Neural crest cell (in vitro differentiated cells): ENCODE measurements at regions not wholly inside any gene's neighbourhood (a gene's known extent, or its start where the extent isn't known, plus 50 kb on each side); places are given as distances from the start of the nearest gene placed in this dataset.

Source experiments
- DNase-seq: peaks from one replicate; pipeline ENCODE4 v3.0.0; 2021; ENCODE audit warnings: low read depth, mixed read lengths, low spot score
- H3K27ac Mint-ChIP-seq: one replicate; pipeline ENCODE4 v1.8.0; 2021; ENCODE audit warnings: mild to moderate bottlenecking, mixed read lengths; ENCODE audit not compliant: unreplicated experiment
- H3K27me3 Mint-ChIP-seq: 2 replicates; pipeline ENCODE4 v1.8.0; 2021; ENCODE audit warnings: low read depth, mild to moderate bottlenecking, mixed read lengths
- H3K36me3 Mint-ChIP-seq: 2 replicates; pipeline ENCODE4 v1.8.0; 2021; ENCODE audit warnings: low read depth, mild to moderate bottlenecking, mixed read lengths
- H3K4me1 Mint-ChIP-seq: 2 replicates; pipeline ENCODE4 v1.8.0; 2021; ENCODE audit warnings: mixed read lengths
- H3K4me3 Mint-ChIP-seq: one replicate; pipeline ENCODE4 v1.8.0; 2021; ENCODE audit warnings: mild to moderate bottlenecking, mixed read lengths
- H3K9me3 Mint-ChIP-seq: 2 replicates; pipeline ENCODE4 v1.8.0; 2021; ENCODE audit warnings: mixed read lengths
- TF ChIP-seq, protein P1 (sequence below): fragments of 200-600 bp; sonication (generic); conservative IDR thresholded peaks from 2 replicates; pipeline ENCODE4 v1.5.0; 2021; ENCODE audit warnings: antibody characterized with exemption, mild to moderate bottlenecking

DNA sequence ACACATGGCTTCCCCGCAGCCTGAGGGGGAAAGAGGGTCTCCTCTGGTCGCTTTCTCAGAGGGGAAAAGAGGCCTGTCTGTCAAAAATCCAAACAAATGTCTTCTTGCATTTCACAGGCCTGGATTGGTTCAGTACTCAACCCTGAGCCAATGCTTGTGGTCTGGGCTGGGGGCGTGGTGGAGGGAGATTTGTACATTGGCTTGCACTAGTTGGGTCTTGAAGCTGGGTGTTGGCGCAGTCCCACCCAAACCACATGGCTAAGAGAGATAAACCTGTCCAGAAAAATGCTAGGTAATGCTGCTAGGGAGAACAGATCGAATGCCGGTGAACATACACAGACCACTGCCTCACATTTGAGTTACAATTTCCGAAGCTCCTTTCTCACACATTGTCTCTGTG is 461.6 kb downstream of the MED13L start:
- Mint-ChIP-seq H3K27me3 (peaks cover 73% of the 10 kb centered on the region), H3K4me1 (no peaks in the 10 kb centered on the region), H3K27ac (no peak overlapping the region), H3K9me3 (peaks cover 7% of the 10 kb centered on the region), H3K36me3 (no peaks in the 10 kb centered on the region), H3K4me3 (no peak overlapping the region)
- DNase-seq = no peak
- TF ChIP-seq, protein P1, sequence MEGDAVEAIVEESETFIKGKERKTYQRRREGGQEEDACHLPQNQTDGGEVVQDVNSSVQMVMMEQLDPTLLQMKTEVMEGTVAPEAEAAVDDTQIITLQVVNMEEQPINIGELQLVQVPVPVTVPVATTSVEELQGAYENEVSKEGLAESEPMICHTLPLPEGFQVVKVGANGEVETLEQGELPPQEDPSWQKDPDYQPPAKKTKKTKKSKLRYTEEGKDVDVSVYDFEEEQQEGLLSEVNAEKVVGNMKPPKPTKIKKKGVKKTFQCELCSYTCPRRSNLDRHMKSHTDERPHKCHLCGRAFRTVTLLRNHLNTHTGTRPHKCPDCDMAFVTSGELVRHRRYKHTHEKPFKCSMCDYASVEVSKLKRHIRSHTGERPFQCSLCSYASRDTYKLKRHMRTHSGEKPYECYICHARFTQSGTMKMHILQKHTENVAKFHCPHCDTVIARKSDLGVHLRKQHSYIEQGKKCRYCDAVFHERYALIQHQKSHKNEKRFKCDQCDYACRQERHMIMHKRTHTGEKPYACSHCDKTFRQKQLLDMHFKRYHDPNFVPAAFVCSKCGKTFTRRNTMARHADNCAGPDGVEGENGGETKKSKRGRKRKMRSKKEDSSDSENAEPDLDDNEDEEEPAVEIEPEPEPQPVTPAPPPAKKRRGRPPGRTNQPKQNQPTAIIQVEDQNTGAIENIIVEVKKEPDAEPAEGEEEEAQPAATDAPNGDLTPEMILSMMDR = no peak

DNA sequence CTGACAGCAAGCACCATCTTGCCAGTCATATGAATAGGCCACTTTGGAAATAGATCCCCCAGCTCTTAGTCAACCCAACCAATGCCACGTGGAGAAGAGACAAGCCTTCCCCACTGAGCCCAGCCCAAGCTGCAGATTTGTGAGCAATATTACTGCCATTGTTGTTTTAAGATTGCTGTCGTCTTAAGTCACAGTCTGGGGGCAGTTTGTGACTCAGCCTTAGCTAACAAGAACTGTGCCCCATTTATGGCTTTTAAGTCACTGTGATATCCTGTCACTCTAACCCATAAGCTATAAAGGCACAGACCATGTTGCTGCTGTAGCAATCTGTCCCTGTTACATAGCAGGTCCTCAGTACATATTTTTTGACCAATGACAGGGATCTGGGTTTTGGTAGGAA is 464.2 kb downstream of the MED13L start:
- Mint-ChIP-seq H3K4me3 (no peak overlapping the region), H3K27me3 (peaks cover 81% of the 10 kb centered on the region), H3K27ac (no peak overlapping the region), H3K36me3 (no peaks in the 10 kb centered on the region), H3K4me1 (no peaks in the 10 kb centered on the region), H3K9me3 (peaks cover 7% of the 10 kb centered on the region)
- TF ChIP-seq, protein P1 = no peak
- DNase-seq = no peak

DNA sequence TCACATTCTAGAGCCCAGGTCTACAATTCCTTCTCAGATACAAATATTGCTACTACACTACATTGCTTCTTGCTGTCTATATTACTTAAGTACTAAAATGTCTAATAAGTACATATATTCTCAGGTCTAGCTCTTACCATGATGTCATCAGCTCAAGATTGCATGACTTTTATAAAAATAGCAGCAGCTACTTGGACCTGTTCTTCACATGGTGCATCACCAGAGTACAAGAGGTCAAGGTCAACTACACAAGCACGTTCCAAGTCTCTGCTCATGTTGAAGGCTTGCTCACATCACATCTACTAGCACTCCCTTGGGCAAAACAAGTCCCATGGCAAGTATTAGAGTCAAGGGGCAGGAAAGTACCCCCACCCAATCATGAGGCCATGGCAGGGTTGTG is 465.6 kb downstream of the MED13L start:
- H3K27me3 Mint-ChIP-seq = peaks cover 78% of the 10 kb centered on the region
- no peak overlapping the region for H3K27ac Mint-ChIP-seq
- H3K4me1 Mint-ChIP-seq = no peaks in the 10 kb centered on the region
- peaks cover 7% of the 10 kb centered on the region for H3K9me3 Mint-ChIP-seq
- no peaks in the 10 kb centered on the region for H3K36me3 Mint-ChIP-seq
- TF ChIP-seq, protein P1 = no peak
- DNase-seq = no peak
- no peak overlapping the region for H3K4me3 Mint-ChIP-seq

DNA sequence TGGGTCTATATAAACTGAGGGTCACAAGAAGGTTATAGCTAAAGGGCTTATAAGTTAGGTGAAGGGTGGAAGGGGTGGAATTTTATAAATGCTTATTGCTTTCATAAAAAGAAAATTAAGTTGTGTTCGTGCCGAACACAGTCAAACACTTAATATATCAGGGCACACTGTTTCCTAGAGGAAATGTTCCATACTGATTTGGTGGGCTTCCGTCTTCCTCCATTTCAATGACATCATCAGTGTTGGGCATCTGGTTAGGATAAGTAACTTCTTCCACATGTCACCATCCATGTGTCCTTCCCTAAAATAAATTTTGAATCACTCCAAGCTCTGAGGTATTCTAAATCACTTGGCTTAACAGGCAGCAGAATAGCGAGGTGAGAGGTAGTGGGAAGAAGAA is 466.4 kb downstream of the MED13L start:
- Mint-ChIP-seq H3K27ac (no peak overlapping the region), H3K27me3 (peaks cover 76% of the 10 kb centered on the region), H3K4me3 (no peak overlapping the region), H3K4me1 (no peaks in the 10 kb centered on the region), H3K36me3 (no peaks in the 10 kb centered on the region), H3K9me3 (peaks cover 7% of the 10 kb centered on the region)
- TF ChIP-seq, protein P1 = no peak
- DNase-seq = no peak

DNA sequence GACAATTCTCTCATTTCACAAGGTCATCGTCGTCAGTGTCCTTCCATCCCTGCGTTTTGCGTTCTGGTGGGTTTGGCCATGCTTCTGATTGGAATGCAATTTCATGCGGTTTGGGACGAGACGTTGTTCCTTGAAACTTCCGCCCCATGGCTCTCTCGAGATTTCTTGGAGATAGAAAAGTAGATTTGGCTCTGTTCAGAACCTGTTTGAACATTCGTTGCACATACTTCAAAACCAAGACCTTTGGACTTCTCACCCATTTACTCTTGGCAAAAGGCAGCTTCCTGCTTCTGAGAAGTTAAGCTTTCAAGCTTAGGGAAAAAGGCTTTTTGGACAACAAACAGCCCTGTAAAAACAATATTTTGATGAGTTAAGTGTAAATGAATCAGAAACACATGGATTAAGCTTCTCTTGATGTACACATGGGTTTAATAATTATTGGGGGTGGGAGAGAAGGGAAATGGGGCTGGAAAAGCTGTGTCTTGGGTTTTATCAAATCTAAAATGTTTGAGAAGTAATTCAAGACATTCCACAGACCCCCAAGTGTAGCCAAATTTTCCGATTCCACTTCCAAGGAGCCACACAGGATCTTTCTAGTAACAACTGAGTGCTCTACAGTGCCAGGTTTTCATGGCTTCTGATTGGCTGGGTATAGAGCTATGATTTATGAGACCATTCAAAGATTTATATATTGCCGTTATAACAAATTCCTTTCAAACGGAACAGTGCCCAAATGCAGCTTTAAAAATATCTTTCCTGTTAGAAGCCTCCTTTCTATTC is 467.2 kb downstream of the MED13L start:
- no peaks in the 10 kb centered on the region for H3K36me3 Mint-ChIP-seq
- no peak for DNase-seq
- H3K27me3 Mint-ChIP-seq = peaks cover 73% of the 10 kb centered on the region
- H3K4me1 Mint-ChIP-seq = no peaks in the 10 kb centered on the region
- TF ChIP-seq, protein P1 = no peak
- peaks cover 7% of the 10 kb centered on the region for H3K9me3 Mint-ChIP-seq
- no peak overlapping the region for H3K4me3 Mint-ChIP-seq
- H3K27ac Mint-ChIP-seq = no peak overlapping the region
